Heart left ventricle (tissue), 16 donors: ENCODE measurements at regions not wholly inside any gene's neighbourhood (a gene's known extent, or its start where the extent isn't known, plus 50 kb on each side); places are given as distances from the start of the nearest gene placed in this dataset.
"Not testable (repeated sequence)": the region's sequence is repeated elsewhere in the genome, so short reads cannot be mapped to it uniquely, and the experiment has no call there.

Source experiments
- ATAC-seq, 4 donors: fragments of 200-7000 bp; cut with Tn5 transposase; one replicate each; pipeline ENCODE4 v1.9.1; 2020 to 2022; ENCODE audit warnings: moderate library complexity in 4 of 4, mild to moderate bottlenecking in 3 of 4, moderate number of reproducible peaks in 1 of 4
- DNase-seq, 5 donors: peaks; one replicate each; pipeline ENCODE4 v3.0.0-alpha.2; 2020
- H3K27ac ChIP-seq, 12 donors: fragments of 200-600 bp; sonication (generic) in 4 of 12; one replicate each; pipeline versions ENCODE4 v1.5.0 to v1.8.0; 2016 to 2022; ENCODE audit warnings: mild to moderate bottlenecking in 2 of 12
- H3K27me3 ChIP-seq, 9 donors: fragments of 200-600 bp; sonication (generic) in 2 of 9; one replicate each; pipeline versions ENCODE4 v1.5.1 to v1.8.0; 2016 to 2022; ENCODE audit warnings: mild to moderate bottlenecking in 3 of 9
- H3K36me3 ChIP-seq, 9 donors: fragments of 200-600 bp; sonication (generic) in 2 of 9; one replicate each; pipeline versions ENCODE4 v1.5.0 to v1.8.0; 2018 to 2022; ENCODE audit warnings: mild to moderate bottlenecking in 2 of 9
- H3K4me1 ChIP-seq, 12 donors: fragments of 200-600 bp; sonication (generic) in 4 of 12; one replicate each; pipeline versions ENCODE4 v1.5.0 to v1.8.0; 2016 to 2022; ENCODE audit warnings: mild to moderate bottlenecking in 3 of 12
- H3K4me3 ChIP-seq, 12 donors: fragments of 200-600 bp; sonication (generic) in 4 of 12; one replicate each; pipeline versions ENCODE4 v1.5.0 to v1.8.0; 2017 to 2022; ENCODE audit warnings: mild to moderate bottlenecking in 9 of 12, moderate library complexity in 4 of 12
- H3K9me3 ChIP-seq, 12 donors: fragments of 200-600 bp; sonication (generic) in 4 of 12; one replicate each; pipeline versions ENCODE4 v1.5.0 to v1.8.0; 2016 to 2022; ENCODE audit warnings: mild to moderate bottlenecking in 1 of 12
- CTCF ChIP-seq, 12 donors: fragments of 200-600 bp; sonication (generic) in 4 of 12; IDR thresholded peaks; one replicate each; pipeline versions ENCODE4 v1.5.0 to v1.8.0; 2018 to 2022; ENCODE audit warnings: antibody characterized with exemption in 12 of 12, mild to moderate bottlenecking in 5 of 12
- POLR2A ChIP-seq, 2 donors: fragments of 450-650 bp; IDR thresholded peaks; one replicate each; pipeline ENCODE4 v1.6.1; 2017; ENCODE audit warnings: antibody characterized with exemption in 2 of 2, mild to moderate bottlenecking in 2 of 2, moderate library complexity in 2 of 2
- WGBS, 4 donors: extraction: QIAGEN DNeasy Blood & Tissue Kit in 2 of 4; methylation state at CpG; one replicate each; pipeline versions ENCODE4 v1.1.5 to v1.1.7; 2013 to 2018; 5-methylcytosine and 5-hydroxymethylcytosine counted together
- intact Hi-C, 10 donors: fragments of 100-400 bp; cut with DNase I; formaldehyde crosslinking; loops; one replicate each; pipeline versions ENCODE4 v1.11.1 to v1.14.2; 2022
- donor health status: ischemic (EF 13 %, LVEDD 7.1; RV severe dilation, severe dysfunction).
- donor health status: healthy with polysubstance abuse.
- donor health status: DM: no; HTN: yes; CAD: no.
- donor health status: DM: no; HTN: no; CAD: no.
- donor health status: ischemic (EF 25% LVEDD 6.9; RV normal size, moderate dysfunction).
- donor health status: ischemic (EF 25% LVEDD 5.7; RV mildly dilated, moderate dysfunction).
- donor health status: healthy.
- donor health status: DM: yes; HTN: yes; CAD: no.
- donor health status: ischemic (EF 35%, LVEDD 5.7; RV mildly dilated, moderate dysfunction).
- donor health status: nonischemic (EF 11% LVEDD 7.7; RV severe dilation, severe dysfunction).
- donor health status: DM: yes; HTN: yes; CAD: no.
- donor health status: PGD.
- donor health status: ischemic (EF 29% LVEDD 5.4; RV normal size, mild dysfunction).
- donor health status: nonischemic (EF 23%, LVEDD 6.1; RV moderate dilation, normal function).

GRCh38 chr4:148542922-148543623 lies 100.9 kb upstream of the NR3C2 start:
- Histone ChIP-seq H3K4me3 (no peak overlapping the region), H3K27ac (no peak overlapping the region), H3K4me1 (peaks cover 0 to 2% (median 0%) of the 10 kb centered on the region in 12 donors), H3K9me3 (no peaks in the 10 kb centered on the region), H3K36me3 (no peaks in the 10 kb centered on the region), H3K27me3 (no peaks in the 10 kb centered on the region)
- 90 to 94% (median 91%) methylated on average over 4 of the region's 4 CpGs for WGBS, 4 donors
- intact Hi-C loops = no loop called here
- ATAC-seq (no peak), DNase-seq (no peak)
- no peak for TF ChIP-seq CTCF (IDR thresholded peaks at IDR 0.05)
- TF ChIP-seq POLR2A (IDR thresholded peaks at IDR 0.05) = no peak

DNA sequence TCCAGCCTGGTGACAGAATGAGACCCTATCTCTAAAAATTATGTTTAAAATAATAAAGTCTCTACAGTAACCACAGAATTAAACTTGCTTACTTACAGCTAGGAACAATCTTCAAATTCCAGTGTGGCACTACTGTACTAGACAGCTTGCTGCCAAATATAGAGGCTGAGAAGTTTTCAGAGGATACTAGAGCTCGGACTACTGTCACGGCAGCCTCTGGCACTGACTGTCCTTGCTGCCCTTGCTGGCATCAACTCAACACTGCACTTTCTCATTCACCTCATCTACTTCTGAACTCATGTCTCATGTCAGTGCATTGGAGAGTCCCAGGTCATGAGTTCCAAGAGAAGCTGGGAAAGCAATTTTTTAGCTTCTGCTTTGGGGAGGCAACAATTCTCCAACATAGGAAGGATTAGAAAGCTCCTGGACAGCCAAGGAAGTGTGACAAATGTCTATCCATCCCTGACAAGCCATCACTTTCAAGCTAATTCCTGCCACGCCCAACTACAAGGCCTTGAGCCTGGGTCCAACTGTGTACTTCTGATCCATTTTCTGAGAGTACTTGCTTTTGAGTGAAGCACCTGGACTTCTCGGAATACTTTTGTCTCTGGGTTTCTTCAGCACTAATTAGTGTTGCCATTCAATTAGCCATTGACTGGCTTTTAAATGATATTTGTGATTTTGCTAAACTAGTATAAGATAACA lies 98.6 kb upstream of the NR3C2 start:
- Histone ChIP-seq H3K9me3 (no peaks in the 10 kb centered on the region), H3K36me3 (no peaks in the 10 kb centered on the region), H3K4me1 (peaks cover 0 to 2% (median 0%) of the 10 kb centered on the region in 12 donors), H3K27me3 (no peaks in the 10 kb centered on the region), H3K4me3 (no peak overlapping the region), H3K27ac (no peak overlapping the region)
- DNase-seq (peak in 4 of 5 donors; percentile 17 to 43 (median 30)), ATAC-seq (peak; percentile 81 to 93 (median 88))
- intact Hi-C loops = no loop called here
- TF ChIP-seq CTCF (IDR thresholded peaks at IDR 0.05) (no peak), POLR2A (IDR thresholded peaks at IDR 0.05) (no peak)
- WGBS, 4 donors = 60 to 73% (median 72%) methylated on average over 4 of the region's 4 CpGs

GRCh38 chr4:148539387-148539786 lies 97.2 kb upstream of the NR3C2 start:
- ATAC-seq (no peak), DNase-seq (no peak)
- Histone ChIP-seq H3K4me1 (peaks cover 0 to 2% (median 0%) of the 10 kb centered on the region in 12 donors), H3K9me3 (peaks cover 0 to 13% (median 6%) of the 10 kb centered on the region in 12 donors), H3K4me3 (no peak overlapping the region), H3K36me3 (no peaks in the 10 kb centered on the region), H3K27me3 (no peaks in the 10 kb centered on the region), H3K27ac (no peak overlapping the region)
- TF ChIP-seq CTCF (IDR thresholded peaks at IDR 0.05) (no peak), POLR2A (IDR thresholded peaks at IDR 0.05) (no peak)
- WGBS, 4 donors = 77 to 86% (median 84%) methylated on average over 3 of the region's 3 CpGs
- intact Hi-C loops = no loop called here

GRCh38 chr4:148533851-148534250 lies 91.6 kb upstream of the NR3C2 start:
- H3K4me1 ChIP-seq, H3K36me3 ChIP-seq, intact Hi-C loops, H3K4me3 ChIP-seq, H3K27ac ChIP-seq, H3K27me3 ChIP-seq, ATAC-seq, DNase-seq: not testable (repeated sequence)
- 82 to 97% (median 87%) methylated on average over 1 of the region's 1 CpG for WGBS, 4 donors
- peaks cover 0 to 52% (median 22%) of the 10 kb centered on the region in 12 donors for H3K9me3 ChIP-seq
